Lung (tissue), 11 donors: ENCODE measurements at regions not wholly inside any gene's neighbourhood (a gene's known extent, or its start where the extent isn't known, plus 50 kb on each side); places are given as distances from the start of the nearest gene placed in this dataset.

ENCODE experiments used
- ATAC-seq: fragments of 200-7000 bp; cut with Tn5 transposase; one replicate; pipeline ENCODE4 v1.9.1; 2020; ENCODE audit warnings: moderate number of reproducible peaks; ENCODE audit not compliant: insufficient read depth, low FRiP score
- DNase-seq, 3 donors: peaks; one replicate each; pipeline ENCODE4 v3.0.0-alpha.2; 2013 to 2017
- H3K27ac ChIP-seq, 2 donors: one replicate each; pipeline ENCODE4 v1.5.1; 2013; ENCODE audit warnings: mild to moderate bottlenecking in 2 of 2, moderate library complexity in 2 of 2, control low read depth in 1 of 2, inconsistent platforms in 1 of 2, low read depth in 1 of 2, low read length in 1 of 2
- H3K27me3 ChIP-seq, 3 donors: one replicate each; pipeline ENCODE4 v1.5.1; 2013; ENCODE audit warnings: low read length in 2 of 3; ENCODE audit not compliant: control insufficient read depth in 3 of 3, insufficient read depth in 3 of 3
- H3K36me3 ChIP-seq, 4 donors: one replicate each; pipeline ENCODE4 v1.5.1; 2013; ENCODE audit warnings: low read length in 4 of 4, mild to moderate bottlenecking in 1 of 4, moderate library complexity in 1 of 4; ENCODE audit not compliant: control insufficient read depth in 4 of 4, insufficient read depth in 4 of 4
- H3K4me1 ChIP-seq, 5 donors: one replicate each; pipeline ENCODE4 v1.5.1; 2013; ENCODE audit warnings: low read length in 5 of 5, mild to moderate bottlenecking in 2 of 5, moderate library complexity in 1 of 5; ENCODE audit not compliant: control insufficient read depth in 5 of 5, insufficient read depth in 5 of 5
- H3K4me3 ChIP-seq: one replicate; pipeline ENCODE4 v1.5.1; 2013; ENCODE audit warnings: mild to moderate bottlenecking, control low read depth, moderate library complexity
- H3K9ac ChIP-seq, 2 donors: one replicate each; pipeline ENCODE4 v1.5.1; 2013; ENCODE audit warnings: low read length in 2 of 2, control low read depth in 1 of 2; ENCODE audit not compliant: insufficient read depth in 1 of 2
- H3K9me3 ChIP-seq, 4 donors: one replicate each; pipeline ENCODE4 v1.5.1; 2013; ENCODE audit warnings: low read length in 3 of 4, mild to moderate bottlenecking in 1 of 4, moderate library complexity in 1 of 4; ENCODE audit not compliant: control insufficient read depth in 4 of 4, insufficient read depth in 3 of 4
- CTCF ChIP-seq: IDR thresholded peaks from 2 replicates; pipeline ENCODE4 v1.5.1; 2012; ENCODE audit warnings: mild to moderate bottlenecking; ENCODE audit errors: control extremely low read depth, extremely low read depth
- WGBS, 2 donors: extraction: QIAGEN DNeasy Blood & Tissue Kit; methylation state at CpG; one replicate each; pipeline ENCODE4 v1.1.7; 2013; 5-methylcytosine and 5-hydroxymethylcytosine counted together
- donor health status: control.
- donor health status: control.
- donor health status: Bipolar disorder and iron deficiency.
- donor health status: healthy.
- donor health status: DM: yes; HTN: yes; CAD: no.

GRCh38 chr4:32087211-32087610, 1367.0 kb downstream of the PCDH7 start:
- Histone ChIP-seq H3K27me3 (no peaks in the 10 kb centered on the region), H3K4me1 (no peaks in the 10 kb centered on the region), H3K36me3 (no peaks in the 10 kb centered on the region), H3K9ac (no peak overlapping the region), H3K27ac (no peak overlapping the region), H3K4me3 (no peak overlapping the region), H3K9me3 (peaks cover 0 to 4% (median 0%) of the 10 kb centered on the region in 4 donors)
- no peak for TF ChIP-seq CTCF
- 71 to 75% methylated on average over 2 of the region's 2 CpGs for WGBS, 2 donors
- ATAC-seq: no peak
- no peak for DNase-seq

- no peak overlapping the region for H3K9ac ChIP-seq
- H3K27me3 ChIP-seq: no peaks in the 10 kb centered on the region
- no peak for ATAC-seq
- no peak overlapping the region for H3K4me3 ChIP-seq
- DNase-seq: no peak
- no peak overlapping the region for H3K27ac ChIP-seq
- WGBS, 2 donors: 88 to 90% methylated on average over 2 of the region's 2 CpGs
- H3K4me1 ChIP-seq: no peaks in the 10 kb centered on the region
- no peaks in the 10 kb centered on the region for H3K36me3 ChIP-seq
- no peaks in the 10 kb centered on the region for H3K9me3 ChIP-seq
- no peak for TF ChIP-seq CTCF
Observed at GRCh38 chr4:32094987-32095386, 1374.8 kb downstream of the PCDH7 start.

GRCh38 chr4:32102896-32103295, 1382.7 kb downstream of the PCDH7 start:
- Histone ChIP-seq H3K36me3 (no peaks in the 10 kb centered on the region), H3K27ac (no peak overlapping the region), H3K9me3 (no peaks in the 10 kb centered on the region), H3K4me3 (no peak overlapping the region), H3K27me3 (no peaks in the 10 kb centered on the region), H3K9ac (no peak overlapping the region), H3K4me1 (no peaks in the 10 kb centered on the region)
- TF ChIP-seq CTCF: no peak
- 58 to 61% methylated on average over 1 of the region's 1 CpG for WGBS, 2 donors
- DNase-seq (no peak), ATAC-seq (no peak)

- 89 to 93% methylated on average over 3 of the region's 3 CpGs for WGBS, 2 donors
- ATAC-seq (no peak), DNase-seq (no peak)
- no peaks in the 10 kb centered on the region for H3K36me3 ChIP-seq
- no peak for TF ChIP-seq CTCF
- no peak overlapping the region for H3K4me3 ChIP-seq
- H3K27me3 ChIP-seq: no peaks in the 10 kb centered on the region
- H3K9me3 ChIP-seq: no peaks in the 10 kb centered on the region
- H3K27ac ChIP-seq: no peak overlapping the region
- H3K4me1 ChIP-seq: no peaks in the 10 kb centered on the region
- no peak overlapping the region for H3K9ac ChIP-seq
Observed at GRCh38 chr4:32106767-32107166, 1386.6 kb downstream of the PCDH7 start.
